Esophagus (tissue), 2 donors: ENCODE measurements at regions not wholly inside any gene's neighbourhood (a gene's known extent, or its start where the extent isn't known, plus 50 kb on each side); places are given as distances from the start of the nearest gene placed in this dataset.

ENCODE experiments used
- H3K27ac ChIP-seq, 2 donors: one replicate each; pipeline ENCODE4 v1.5.1; 2013; ENCODE audit warnings: low read depth in 2 of 2, mild to moderate bottlenecking in 2 of 2, inconsistent platforms in 1 of 2, low read length in 1 of 2, moderate library complexity in 1 of 2
- H3K27me3 ChIP-seq, 2 donors: one replicate each; pipeline ENCODE4 v1.6.1; 2013; ENCODE audit warnings: low read length in 2 of 2, control low read depth in 1 of 2, mild to moderate bottlenecking in 1 of 2; ENCODE audit not compliant: insufficient read depth in 2 of 2, control insufficient read depth in 1 of 2
- H3K36me3 ChIP-seq, 2 donors: one replicate each; pipeline ENCODE4 v1.6.1; 2013; ENCODE audit warnings: low read length in 1 of 2; ENCODE audit not compliant: control insufficient read depth in 2 of 2, insufficient read depth in 2 of 2
- H3K4me1 ChIP-seq, 2 donors: one replicate each; pipeline ENCODE4 v1.6.1; 2013; ENCODE audit warnings: low read length in 1 of 2; ENCODE audit not compliant: control insufficient read depth in 2 of 2, insufficient read depth in 2 of 2
- H3K4me3 ChIP-seq, 2 donors: one replicate each; pipeline ENCODE4 v1.5.1; 2013; ENCODE audit warnings: low read length in 2 of 2, mild to moderate bottlenecking in 2 of 2, low read depth in 1 of 2, moderate library complexity in 1 of 2
- H3K9me3 ChIP-seq, 2 donors: one replicate each; pipeline ENCODE4 v1.6.1; 2013; ENCODE audit warnings: mild to moderate bottlenecking in 2 of 2, low read depth in 1 of 2, low read length in 1 of 2, moderate library complexity in 1 of 2; ENCODE audit not compliant: control insufficient read depth in 2 of 2, insufficient read depth in 1 of 2
- WGBS, 2 donors: extraction: QIAGEN DNeasy Blood & Tissue Kit; methylation state at CpG; one replicate each; pipeline ENCODE4 v1.1.7; 2013; 5-methylcytosine and 5-hydroxymethylcytosine counted together
- donor health status: healthy with polysubstance abuse.
- donor health status: Bipolar disorder and iron deficiency.

DNA sequence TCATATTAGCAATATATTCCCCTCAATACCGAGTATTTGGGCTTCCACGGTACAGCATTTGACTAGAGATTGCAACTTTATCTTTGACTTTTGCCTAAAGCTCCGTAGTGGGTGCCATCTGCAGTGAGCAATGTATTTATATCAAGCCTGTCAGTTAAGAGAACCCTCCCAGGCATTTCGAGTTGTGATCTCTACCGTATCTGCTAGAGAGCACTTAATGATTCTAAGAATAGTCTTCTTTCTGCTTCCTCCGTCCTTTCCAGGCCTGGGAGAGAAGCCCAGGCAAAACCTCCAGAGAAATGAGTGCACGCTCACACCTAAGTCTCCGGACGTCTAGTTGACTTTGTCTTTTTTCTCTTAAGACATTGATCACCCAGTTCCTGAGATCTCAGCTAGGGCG is 210.6 kb downstream of the KLF6 start:
- Histone ChIP-seq H3K36me3 (no peaks in the 10 kb centered on the region), H3K9me3 (no peaks in the 10 kb centered on the region), H3K27me3 (no peaks in the 10 kb centered on the region), H3K4me1 (no peaks in the 10 kb centered on the region), H3K4me3 (no peak overlapping the region), H3K27ac (no peak overlapping the region)
- WGBS, 2 donors = 81 to 88% methylated on average over 10 of the region's 10 CpGs

- H3K4me3 ChIP-seq = no peak overlapping the region
- no peaks in the 10 kb centered on the region for H3K9me3 ChIP-seq
- no peaks in the 10 kb centered on the region for H3K36me3 ChIP-seq
- no peaks in the 10 kb centered on the region for H3K4me1 ChIP-seq
- 81% methylated on average over 8 of the region's 8 CpGs for WGBS, 2 donors
- H3K27me3 ChIP-seq = no peaks in the 10 kb centered on the region
- no peak overlapping the region for H3K27ac ChIP-seq
Measured at GRCh38 chr10:3573498-3573897, 211.5 kb downstream of the KLF6 start.

DNA sequence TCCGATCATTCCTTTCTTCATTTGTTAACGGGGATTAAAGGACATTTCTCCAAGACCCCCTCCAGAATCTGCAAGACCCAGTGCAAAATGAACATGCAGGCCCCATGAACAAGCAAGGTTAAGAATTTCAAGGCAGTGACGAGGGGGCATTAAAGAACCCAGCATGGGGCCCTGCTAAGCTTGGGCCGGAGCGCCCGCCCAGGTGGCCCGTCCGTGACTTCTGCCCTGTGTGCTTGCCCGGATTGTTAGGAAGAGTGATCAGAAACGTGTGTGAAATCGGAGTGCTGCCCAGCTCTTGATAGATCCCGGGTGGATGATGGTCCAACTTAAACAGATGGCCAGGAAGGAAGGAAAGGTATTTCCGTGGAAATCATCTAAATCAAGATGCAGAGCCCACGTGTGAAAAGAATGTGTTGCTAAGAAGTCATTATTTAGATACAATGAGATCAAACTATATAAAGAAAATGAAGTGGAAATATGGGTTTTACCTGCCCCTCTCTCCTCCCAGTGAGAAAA is 213.6 kb downstream of the KLF6 start:
- H3K4me3 ChIP-seq = no peak overlapping the region
- no peaks in the 10 kb centered on the region for H3K9me3 ChIP-seq
- H3K36me3 ChIP-seq = no peaks in the 10 kb centered on the region
- no peak overlapping the region for H3K27ac ChIP-seq
- no peaks in the 10 kb centered on the region for H3K27me3 ChIP-seq
- no peaks in the 10 kb centered on the region for H3K4me1 ChIP-seq
- WGBS, 2 donors = 91% methylated on average over 14 of the region's 14 CpGs

GRCh38 chr10:3570855-3571266 is 214.1 kb downstream of the KLF6 start:
- H3K27ac ChIP-seq = no peak overlapping the region
- 68 to 70% methylated on average over 9 of the region's 9 CpGs for WGBS, 2 donors
- H3K9me3 ChIP-seq = peaks cover 0 to 2% of the 10 kb centered on the region in 2 donors
- H3K27me3 ChIP-seq = no peaks in the 10 kb centered on the region
- H3K36me3 ChIP-seq = no peaks in the 10 kb centered on the region
- H3K4me1 ChIP-seq = no peaks in the 10 kb centered on the region
- no peak overlapping the region for H3K4me3 ChIP-seq

DNA sequence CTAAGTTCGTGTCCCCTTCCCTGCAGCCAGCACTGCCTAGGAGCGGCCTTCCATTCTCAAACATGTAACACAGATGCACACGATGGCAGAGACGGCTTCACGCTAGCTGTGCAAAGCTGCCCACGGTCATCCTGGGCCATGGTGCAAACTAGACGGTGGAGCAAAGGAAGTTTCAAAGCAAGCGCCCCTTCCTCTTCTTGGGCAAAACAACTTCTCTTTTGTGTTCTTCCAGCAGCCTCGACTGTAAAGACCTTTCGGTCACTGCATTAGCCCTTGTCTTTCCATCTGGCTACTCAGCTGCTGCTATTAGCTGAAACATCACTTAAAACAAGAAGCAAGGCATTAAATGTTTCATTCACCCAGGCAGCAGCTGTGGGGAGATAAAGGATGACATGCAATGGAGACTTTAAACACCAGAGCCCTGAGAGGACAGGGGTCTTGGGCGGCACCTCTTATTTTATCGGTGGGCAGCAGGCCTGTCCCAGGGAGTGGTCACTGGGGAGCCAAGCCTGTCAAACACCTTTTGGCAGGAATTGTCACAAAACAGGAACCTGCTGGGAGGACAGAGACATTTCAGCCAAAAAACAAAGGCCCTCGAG is 214.8 kb downstream of the KLF6 start:
- Histone ChIP-seq H3K4me1 (no peaks in the 10 kb centered on the region), H3K27me3 (no peaks in the 10 kb centered on the region), H3K36me3 (no peaks in the 10 kb centered on the region), H3K27ac (no peak overlapping the region), H3K4me3 (no peak overlapping the region), H3K9me3 (peaks cover 0 to 5% of the 10 kb centered on the region in 2 donors)
- WGBS, 2 donors = 85 to 86% methylated on average over 13 of the region's 13 CpGs

DNA sequence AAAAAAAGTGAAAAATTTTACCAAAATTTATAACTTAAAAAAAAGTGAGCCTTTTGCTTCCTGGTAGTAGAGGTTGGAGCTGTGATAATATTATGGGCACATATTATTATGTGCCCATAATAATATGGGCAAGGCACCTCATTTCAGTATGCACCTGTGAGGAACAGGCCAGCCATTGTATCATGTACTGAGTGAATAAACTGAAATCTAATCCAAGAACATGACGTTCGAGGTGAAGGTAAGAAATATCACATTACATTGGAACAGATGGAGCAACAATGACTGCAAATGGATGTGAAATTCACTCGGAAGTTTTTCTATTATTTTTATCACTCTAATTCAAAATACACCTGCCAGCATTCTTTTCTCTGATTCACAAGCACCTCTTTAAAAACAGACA is 216.0 kb downstream of the KLF6 start:
- Histone ChIP-seq H3K27ac (no peak overlapping the region), H3K9me3 (peaks cover 0 to 5% of the 10 kb centered on the region in 2 donors), H3K36me3 (no peaks in the 10 kb centered on the region), H3K27me3 (no peaks in the 10 kb centered on the region), H3K4me3 (no peak overlapping the region), H3K4me1 (no peaks in the 10 kb centered on the region)
- WGBS, 2 donors = 84 to 87% methylated on average over 3 of the region's 3 CpGs

DNA sequence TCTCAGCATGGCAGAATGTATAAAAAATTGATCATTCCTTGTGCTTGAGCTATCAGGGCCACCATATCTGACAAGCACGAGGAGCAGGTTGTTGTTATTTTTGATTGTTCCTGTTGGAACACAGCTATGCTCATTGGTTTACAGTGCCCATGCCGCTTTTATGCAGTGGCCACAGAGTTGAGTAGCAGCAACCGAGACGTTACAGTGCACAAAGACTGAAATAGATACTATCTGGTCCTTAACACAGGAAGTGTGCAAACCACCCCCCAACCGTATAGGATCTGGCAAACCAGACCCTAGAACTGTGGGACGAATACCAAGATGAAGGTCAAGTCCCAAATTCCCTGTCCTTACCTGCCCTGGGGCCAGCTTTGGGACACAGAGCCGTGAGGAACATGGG is 216.6 kb downstream of the KLF6 start:
- 75 to 87% methylated on average over 7 of the region's 7 CpGs for WGBS, 2 donors
- Histone ChIP-seq H3K27ac (no peak overlapping the region), H3K36me3 (no peaks in the 10 kb centered on the region), H3K4me3 (no peak overlapping the region), H3K9me3 (peaks cover 0 to 5% of the 10 kb centered on the region in 2 donors), H3K27me3 (no peaks in the 10 kb centered on the region), H3K4me1 (no peaks in the 10 kb centered on the region)

GRCh38 chr10:3567291-3567963 is 217.6 kb downstream of the KLF6 start:
- 76 to 87% methylated on average over 9 of the region's 9 CpGs for WGBS, 2 donors
- Histone ChIP-seq H3K9me3 (peaks cover 0 to 5% of the 10 kb centered on the region in 2 donors), H3K27me3 (no peaks in the 10 kb centered on the region), H3K27ac (no peak overlapping the region), H3K4me3 (no peak overlapping the region), H3K36me3 (no peaks in the 10 kb centered on the region), H3K4me1 (no peaks in the 10 kb centered on the region)

- no peaks in the 10 kb centered on the region for H3K36me3 ChIP-seq
- no peaks in the 10 kb centered on the region for H3K4me1 ChIP-seq
- 88 to 91% methylated on average over 1 of the region's 1 CpG for WGBS, 2 donors
- no peak overlapping the region for H3K27ac ChIP-seq
- H3K27me3 ChIP-seq = no peaks in the 10 kb centered on the region
- no peak overlapping the region for H3K4me3 ChIP-seq
- peaks cover 0 to 5% of the 10 kb centered on the region in 2 donors for H3K9me3 ChIP-seq
Measured at GRCh38 chr10:3566627-3567026, 218.4 kb downstream of the KLF6 start.
